ENCODE measurements at regions not wholly inside any gene's neighbourhood (a gene's known extent, or its start where the extent isn't known, plus 50 kb on each side); places are given as distances from the start of the nearest gene placed in this dataset.
"Not testable (repeated sequence)": the region's sequence is repeated elsewhere in the genome, so short reads cannot be mapped to it uniquely, and the experiment has no call there.

GRCh38 chr9:22210936-22211335 lies 201.8 kb upstream of the CDKN2B start:
- Mint-ChIP-seq H3K27me3 (no peaks in the 10 kb centered on the region), H3K4me3 (no peak overlapping the region), H3K9me3 (ENCODE audit: low read depth) (no peaks in the 10 kb centered on the region), H3K4me1 (ENCODE audit: low read depth) (peaks cover 27% of the 10 kb centered on the region), H3K27ac (peak overlapping the region; percentile 2), H3K36me3 (no peaks in the 10 kb centered on the region)

- Mint-ChIP-seq H3K4me3 (no peak overlapping the region), H3K27me3 (no peaks in the 10 kb centered on the region), H3K9me3 (ENCODE audit: low read depth) (no peaks in the 10 kb centered on the region), H3K36me3 (no peaks in the 10 kb centered on the region), H3K4me1 (ENCODE audit: low read depth) (peaks cover 27% of the 10 kb centered on the region), H3K27ac (no peak overlapping the region)
These were observed 202.7 kb upstream of the CDKN2B start for GRCh38 chr9:22211588-22212360.

GRCh38 chr9:22214021-22214420 lies 204.9 kb upstream of the CDKN2B start:
- no peaks in the 10 kb centered on the region for H3K9me3 Mint-ChIP-seq (ENCODE audit: low read depth)
- no peak overlapping the region for H3K27ac Mint-ChIP-seq
- no peaks in the 10 kb centered on the region for H3K27me3 Mint-ChIP-seq
- H3K4me3 Mint-ChIP-seq = no peak overlapping the region
- H3K4me1 Mint-ChIP-seq (ENCODE audit: low read depth) = peaks cover 20% of the 10 kb centered on the region
- no peaks in the 10 kb centered on the region for H3K36me3 Mint-ChIP-seq

GRCh38 chr9:22214497-22215031 lies 205.5 kb upstream of the CDKN2B start:
- peaks cover 15% of the 10 kb centered on the region for H3K4me1 Mint-ChIP-seq (ENCODE audit: low read depth)
- H3K4me3 Mint-ChIP-seq = no peak overlapping the region
- peak overlapping the region; percentile 46 for H3K27ac Mint-ChIP-seq
- no peaks in the 10 kb centered on the region for H3K36me3 Mint-ChIP-seq
- H3K27me3 Mint-ChIP-seq = no peaks in the 10 kb centered on the region
- no peaks in the 10 kb centered on the region for H3K9me3 Mint-ChIP-seq (ENCODE audit: low read depth)

GRCh38 chr9:22215521-22215920 lies 206.4 kb upstream of the CDKN2B start:
- no peak overlapping the region for H3K4me3 Mint-ChIP-seq
- no peaks in the 10 kb centered on the region for H3K27me3 Mint-ChIP-seq
- no peaks in the 10 kb centered on the region for H3K9me3 Mint-ChIP-seq (ENCODE audit: low read depth)
- H3K27ac Mint-ChIP-seq = no peak overlapping the region
- H3K4me1 Mint-ChIP-seq (ENCODE audit: low read depth) = peaks cover 10% of the 10 kb centered on the region
- no peaks in the 10 kb centered on the region for H3K36me3 Mint-ChIP-seq

GRCh38 chr9:22216730-22217172 lies 207.6 kb upstream of the CDKN2B start:
- Mint-ChIP-seq H3K4me1 (ENCODE audit: low read depth) (peaks cover 4% of the 10 kb centered on the region), H3K27ac (no peak overlapping the region), H3K9me3 (ENCODE audit: low read depth) (no peaks in the 10 kb centered on the region), H3K36me3 (no peaks in the 10 kb centered on the region), H3K27me3 (no peaks in the 10 kb centered on the region), H3K4me3 (no peak overlapping the region)

GRCh38 chr9:22217254-22217653 lies 208.1 kb upstream of the CDKN2B start:
- Mint-ChIP-seq H3K9me3 (ENCODE audit: low read depth) (no peaks in the 10 kb centered on the region), H3K4me3 (no peak overlapping the region), H3K36me3 (no peaks in the 10 kb centered on the region), H3K4me1 (ENCODE audit: low read depth) (peaks cover 4% of the 10 kb centered on the region), H3K27me3 (no peaks in the 10 kb centered on the region), H3K27ac (no peak overlapping the region)

GRCh38 chr9:22225856-22226255 lies 216.8 kb upstream of the CDKN2B start:
- not testable (repeated sequence) for H3K4me1 Mint-ChIP-seq (ENCODE audit: low read depth); H3K27ac Mint-ChIP-seq; H3K27me3 Mint-ChIP-seq; H3K4me3 Mint-ChIP-seq; H3K36me3 Mint-ChIP-seq; H3K9me3 Mint-ChIP-seq (ENCODE audit: low read depth)

GRCh38 chr9:22227986-22228385 lies 218.6 kb upstream of the DMRTA1 start:
- no peak overlapping the region for H3K4me3 Mint-ChIP-seq

GRCh38 chr9:22228542-22228941 lies 218.1 kb upstream of the DMRTA1 start:
- Mint-ChIP-seq H3K27me3 (peaks cover 10% of the 10 kb centered on the region), H3K9me3 (ENCODE audit: low read depth) (peaks cover 11% of the 10 kb centered on the region), H3K27ac (no peak overlapping the region), H3K4me3 (no peak overlapping the region), H3K36me3 (peaks cover 11% of the 10 kb centered on the region), H3K4me1 (ENCODE audit: low read depth) (no peaks in the 10 kb centered on the region)

More at GRCh38 chr9:22227986-22228385, 218.6 kb upstream of the DMRTA1 start:
- peaks cover 11% of the 10 kb centered on the region for H3K36me3 Mint-ChIP-seq
- H3K27ac Mint-ChIP-seq = no peak overlapping the region
- peaks cover 11% of the 10 kb centered on the region for H3K9me3 Mint-ChIP-seq (ENCODE audit: low read depth)
- no peaks in the 10 kb centered on the region for H3K4me1 Mint-ChIP-seq (ENCODE audit: low read depth)
- peaks cover 10% of the 10 kb centered on the region for H3K27me3 Mint-ChIP-seq

GRCh38 chr9:22229069-22229468 lies 217.6 kb upstream of the DMRTA1 start:
- Mint-ChIP-seq H3K27me3 (peaks cover 10% of the 10 kb centered on the region), H3K9me3 (ENCODE audit: low read depth) (peaks cover 11% of the 10 kb centered on the region), H3K27ac (no peak overlapping the region), H3K4me3 (no peak overlapping the region), H3K4me1 (ENCODE audit: low read depth) (no peaks in the 10 kb centered on the region), H3K36me3 (peaks cover 11% of the 10 kb centered on the region)

GRCh38 chr9:22231309-22231708 lies 215.3 kb upstream of the DMRTA1 start:
- H3K27ac Mint-ChIP-seq; H3K4me1 Mint-ChIP-seq (ENCODE audit: low read depth); H3K27me3 Mint-ChIP-seq; H3K4me3 Mint-ChIP-seq: not testable (repeated sequence)
- Mint-ChIP-seq H3K36me3 (peaks cover 11% of the 10 kb centered on the region), H3K9me3 (ENCODE audit: low read depth) (peaks cover 11% of the 10 kb centered on the region)

GRCh38 chr9:22232971-22233370 lies 213.7 kb upstream of the DMRTA1 start:
- Mint-ChIP-seq H3K9me3 (ENCODE audit: low read depth) (peaks cover 11% of the 10 kb centered on the region), H3K4me3 (no peak overlapping the region), H3K27ac (no peak overlapping the region), H3K36me3 (peaks cover 11% of the 10 kb centered on the region), H3K27me3 (peaks cover 8% of the 10 kb centered on the region), H3K4me1 (ENCODE audit: low read depth) (peaks cover 11% of the 10 kb centered on the region)

- H3K4me3 Mint-ChIP-seq = peak overlapping the region; percentile 24
These were observed 208.9 kb upstream of the DMRTA1 start for GRCh38 chr9:22237497-22238363.

More at GRCh38 chr9:22237497-22238363, 208.9 kb upstream of the DMRTA1 start:
- Mint-ChIP-seq H3K9me3 (ENCODE audit: low read depth) (no peaks in the 10 kb centered on the region), H3K36me3 (no peaks in the 10 kb centered on the region), H3K27me3 (no peaks in the 10 kb centered on the region), H3K27ac (peak overlapping the region; percentile 17), H3K4me1 (ENCODE audit: low read depth) (peaks cover 51% of the 10 kb centered on the region)
